CD4-positive, alpha-beta T cell treated with Interleukin-1 beta for 1 hour (primary cell): ENCODE measurements at regions not wholly inside any gene's neighbourhood (a gene's known extent, or its start where the extent isn't known, plus 50 kb on each side); places are given as distances from the start of the nearest gene placed in this dataset.

Experiments used
- DNase-seq, 2 donors: peaks; one replicate each; pipeline ENCODE4 v3.0.0-alpha.2; 2020 to 2022

- no peak for DNase-seq
Observed at GRCh38 chr10:129365767-129366402, 101.2 kb upstream of the MGMT start.

- no peak for DNase-seq
Observed at GRCh38 chr10:129366450-129366849, 100.6 kb upstream of the MGMT start.

GRCh38 chr10:129369566-129369965 lies 97.5 kb upstream of the MGMT start:
- DNase-seq = no peak

- DNase-seq = no peak
Observed at GRCh38 chr10:129371541-129371940, 95.5 kb upstream of the MGMT start.

GRCh38 chr10:129372172-129372571 lies 94.9 kb upstream of the MGMT start:
- DNase-seq = no peak

GRCh38 chr10:129373231-129373630 lies 93.8 kb upstream of the MGMT start:
- DNase-seq = no peak

- DNase-seq = no peak
Observed at GRCh38 chr10:129373718-129374117, 93.3 kb upstream of the MGMT start.

GRCh38 chr10:129375171-129375570 lies 91.9 kb upstream of the MGMT start:
- DNase-seq = no peak

- no peak for DNase-seq
Observed at GRCh38 chr10:129375912-129376311, 91.1 kb upstream of the MGMT start.

GRCh38 chr10:129380279-129380678 lies 86.8 kb upstream of the MGMT start:
- DNase-seq = no peak

GRCh38 chr10:129381741-129382140 lies 85.3 kb upstream of the MGMT start:
- no peak for DNase-seq

GRCh38 chr10:129382401-129382800 lies 84.6 kb upstream of the MGMT start:
- no peak for DNase-seq

GRCh38 chr10:129383651-129384050 lies 83.4 kb upstream of the MGMT start:
- DNase-seq = no peak

- no peak for DNase-seq
Observed at GRCh38 chr10:129385600-129385999, 81.4 kb upstream of the MGMT start.

GRCh38 chr10:129386415-129387257 lies 80.4 kb upstream of the MGMT start:
- DNase-seq = no peak

- DNase-seq = no peak
Observed at GRCh38 chr10:129387258-129387525, 79.8 kb upstream of the MGMT start.

- no peak for DNase-seq
Observed at GRCh38 chr10:129388435-129388834, 78.6 kb upstream of the MGMT start.

GRCh38 chr10:129389194-129389593 lies 77.8 kb upstream of the MGMT start:
- no peak for DNase-seq

- DNase-seq = no peak
Observed at GRCh38 chr10:129390147-129390546, 76.9 kb upstream of the MGMT start.

- DNase-seq = no peak
Observed at GRCh38 chr10:129390726-129391125, 76.3 kb upstream of the MGMT start.

- DNase-seq = no peak
Observed at GRCh38 chr10:129391464-129391863, 75.6 kb upstream of the MGMT start.

GRCh38 chr10:129392855-129393254 lies 74.2 kb upstream of the MGMT start:
- no peak for DNase-seq

GRCh38 chr10:129393812-129394211 lies 73.2 kb upstream of the MGMT start:
- no peak for DNase-seq

- no peak for DNase-seq
Observed at GRCh38 chr10:129394518-129395328, 72.3 kb upstream of the MGMT start.
